H1 (cell line): ENCODE measurements at regions not wholly inside any gene's neighbourhood (a gene's known extent, or its start where the extent isn't known, plus 50 kb on each side); places are given as distances from the start of the nearest gene placed in this dataset.

Experiments
- CTCF ChIA-PET: fragments of 300-600 bp; sonication (Branson Sonifier 250); formaldehyde crosslinking; loops from one replicate; lab custom pipeline; 2021; ENCODE audit not compliant: partially characterized antibody; lab: Charles Lee
- POLR2A ChIA-PET: fragments of 300-600 bp; sonication (Branson Sonifier 250); formaldehyde crosslinking; loops from one replicate; lab custom pipeline; 2021; ENCODE audit warnings: inconsistent platforms; ENCODE audit not compliant: partially characterized antibody; lab: Charles Lee
- DNase-seq, 2 experiments: peaks; one replicate each; pipeline versions ENCODE4 v3.0.0 to v3.0.0-alpha.2; 2010 to 2022; ENCODE audit warnings: low spot score in 2 of 2, low read depth in 1 of 2, mixed read lengths in 1 of 2
- FAIRE-seq: peaks from 2 replicates; lab custom pipeline; 2011; peaks lifted over from hg19 to GRCh38; lab: Jason Lieb, UNC
- H2AFZ ChIP-seq: 2 replicates; pipeline ENCODE4 v1.8.1; 2012; ENCODE audit warnings: low read length, inconsistent platforms
- H2AK5ac ChIP-seq: 2 replicates; pipeline ENCODE4 v1.6.1; 2013; ENCODE audit warnings: low read depth, low read length
- H2BK120ac ChIP-seq: replicated peaks from 2 replicates; pipeline ENCODE3; 2013; ENCODE audit warnings: low read depth, low read length, inconsistent platforms
- H2BK12ac ChIP-seq: 2 replicates; pipeline ENCODE4 v1.6.1; 2013; ENCODE audit warnings: low read depth, low read length
- H2BK15ac ChIP-seq: 2 replicates; pipeline ENCODE4 v1.6.1; 2013; ENCODE audit warnings: low read length
- H2BK20ac ChIP-seq: 2 replicates; pipeline ENCODE4 v1.6.1; 2013; ENCODE audit warnings: low read length
- H2BK5ac ChIP-seq: 2 replicates; pipeline ENCODE4 v1.6.1; 2013; ENCODE audit warnings: low read depth, low read length
- H3K14ac ChIP-seq: 2 replicates; pipeline ENCODE4 v1.6.1; 2013; ENCODE audit warnings: inconsistent platforms; ENCODE audit not compliant: insufficient read length
- H3K18ac ChIP-seq: 2 replicates; pipeline ENCODE4 v1.6.1; 2013; ENCODE audit warnings: low read length; ENCODE audit errors: extremely low read depth
- H3K23ac ChIP-seq: 2 replicates; pipeline ENCODE4 v1.6.1; 2013; ENCODE audit warnings: inconsistent platforms; ENCODE audit not compliant: insufficient read length
- H3K23me2 ChIP-seq: 2 replicates; pipeline ENCODE4 v1.6.1; 2013; ENCODE audit warnings: low read depth, low read length
- H3K27ac ChIP-seq: 2 replicates; pipeline ENCODE4 v1.6.1; 2011; ENCODE audit warnings: low read depth, low read length, inconsistent platforms
- H3K27me3 ChIP-seq, 4 experiments: replicated peaks in 1 of 4; 1 replicate in 1 of 4; 2 replicates in 3 of 4; pipeline versions ENCODE4 v1.6.1 to v1.8.1; 2011 to 2013; ENCODE audit warnings: low read length in 3 of 4, mild to moderate bottlenecking in 3 of 4, inconsistent platforms in 2 of 4, mixed read lengths in 2 of 4, moderate library complexity in 1 of 4; ENCODE audit not compliant: control insufficient read depth in 3 of 4, insufficient read depth in 3 of 4; ENCODE audit errors: extremely low read depth in 1 of 4
- H3K36me3 ChIP-seq, 4 experiments: 2 replicates each; pipeline versions ENCODE4 v1.6.1 to v1.8.1; 2011 to 2013; ENCODE audit warnings: mild to moderate bottlenecking in 4 of 4, low read length in 3 of 4, moderate library complexity in 2 of 4, control low read depth in 1 of 4, inconsistent platforms in 1 of 4; ENCODE audit not compliant: insufficient read depth in 4 of 4, control insufficient read depth in 2 of 4
- H3K4ac ChIP-seq: replicated peaks from 2 replicates; pipeline ENCODE3; 2013; ENCODE audit warnings: low read length, low read depth, mixed read lengths, inconsistent platforms; ENCODE audit not compliant: insufficient read length
- H3K4me1 ChIP-seq, 4 experiments: replicated peaks in 1 of 4; 1 replicate in 1 of 4; 2 replicates in 3 of 4; pipeline versions ENCODE4 v1.6.1 to v1.8.1; 2011 to 2013; ENCODE audit warnings: low read length in 3 of 4, inconsistent platforms in 2 of 4, mixed read lengths in 1 of 4; ENCODE audit not compliant: insufficient read depth in 4 of 4, control insufficient read depth in 3 of 4
- H3K4me2 ChIP-seq, 2 experiments: 2 replicates each; pipeline versions ENCODE4 v1.6.1 to v1.8.1; 2011 to 2013; ENCODE audit warnings: low read depth in 2 of 2, low read length in 2 of 2, control low read depth in 1 of 2, inconsistent platforms in 1 of 2, mild to moderate bottlenecking in 1 of 2; ENCODE audit not compliant: insufficient read depth in 1 of 2
- H3K4me3 ChIP-seq, 4 experiments: fragments of 200-600, 300-600 bp in 1 of 4; sonication (generic), shearing (Covaris generic), sonication (Bioruptor Twin) in 1 of 4; 2 replicates each; pipeline versions ENCODE4 v1.5.1 to v1.8.1; 2011 to 2016; ENCODE audit warnings: low read length in 4 of 4, low read depth in 3 of 4, control low read depth in 2 of 4, inconsistent platforms in 2 of 4, mild to moderate bottlenecking in 2 of 4, mixed read lengths in 1 of 4, moderate library complexity in 1 of 4; ENCODE audit not compliant: insufficient read depth in 2 of 4; ENCODE audit errors: extremely low read depth in 1 of 4
- H3K56ac ChIP-seq: replicated peaks from 2 replicates; pipeline ENCODE3; 2013; ENCODE audit warnings: low read depth, mild to moderate bottlenecking, mixed read lengths, low read length, inconsistent platforms; ENCODE audit not compliant: insufficient read length
- H3K79me1 ChIP-seq: 2 replicates; pipeline ENCODE4 v1.6.1; 2013; ENCODE audit warnings: low read depth, low read length, control low read depth
- H3K79me2 ChIP-seq, 2 experiments: 2 replicates each; pipeline versions ENCODE4 v1.6.1 to v1.8.1; 2012 to 2013; ENCODE audit warnings: low read length in 2 of 2, mild to moderate bottlenecking in 2 of 2, inconsistent platforms in 1 of 2; ENCODE audit not compliant: insufficient read depth in 2 of 2, control insufficient read depth in 1 of 2
- H3K9ac ChIP-seq, 4 experiments: replicated peaks in 1 of 4; 1 replicate in 1 of 4; 2 replicates in 3 of 4; pipeline versions ENCODE4 v1.6.1 to v1.8.1; 2011 to 2013; ENCODE audit warnings: low read depth in 3 of 4, low read length in 3 of 4, control low read depth in 2 of 4, mild to moderate bottlenecking in 2 of 4, moderate library complexity in 2 of 4, inconsistent platforms in 1 of 4; ENCODE audit errors: extremely low read depth in 1 of 4
- H3K9me3 ChIP-seq, 2 experiments: 2 replicates each; pipeline versions ENCODE4 v1.6.1 to v1.8.1; 2012 to 2013; ENCODE audit warnings: mild to moderate bottlenecking in 2 of 2, moderate library complexity in 2 of 2, control low read depth in 1 of 2, inconsistent platforms in 1 of 2, low read depth in 1 of 2, low read length in 1 of 2, mixed read lengths in 1 of 2; ENCODE audit not compliant: insufficient read depth in 2 of 2
- H4K20me1 ChIP-seq, 2 experiments: replicated peaks in 1 of 2; 2 replicates each; pipeline versions ENCODE3 to v1.8.1; 2011 to 2013; ENCODE audit warnings: inconsistent platforms in 2 of 2, low read length in 2 of 2, mild to moderate bottlenecking in 1 of 2; ENCODE audit not compliant: insufficient read depth in 2 of 2, control insufficient read depth in 1 of 2
- H4K5ac ChIP-seq: 2 replicates; pipeline ENCODE4 v1.6.1; 2013; ENCODE audit warnings: low read length, low read depth, mixed read lengths, inconsistent platforms; ENCODE audit not compliant: insufficient read length
- H4K8ac ChIP-seq: 2 replicates; pipeline ENCODE4 v1.8.0; 2013; ENCODE audit warnings: mild to moderate bottlenecking, moderate library complexity, low read length, inconsistent platforms; ENCODE audit not compliant: insufficient read depth; ENCODE audit errors: extremely low read depth
- H4K91ac ChIP-seq: replicated peaks from 2 replicates; pipeline ENCODE3; 2013; ENCODE audit warnings: low read length, mixed read lengths, inconsistent platforms; ENCODE audit not compliant: insufficient read length
- BCL11A ChIP-seq, 2 experiments: IDR thresholded peaks; one replicate each; pipeline ENCODE4 v1.6.1; 2011; ENCODE audit warnings: low read depth in 2 of 2, low read length in 2 of 2, mild to moderate bottlenecking in 2 of 2
- CBX5 ChIP-seq: fragments of 300-800, 300-1000 bp; sonication (generic); IDR thresholded peaks from 2 replicates; pipeline ENCODE4 v1.7.1; 2016; ENCODE audit warnings: antibody characterized with exemption, low read length, low read depth
- CBX8 ChIP-seq: fragments of 300-800, 300-1000 bp; sonication (generic); IDR thresholded peaks from 2 replicates; pipeline ENCODE4 v1.7.1; 2016; ENCODE audit warnings: low read depth, low read length, borderline replicate concordance
- CHD2 ChIP-seq: IDR thresholded peaks from 2 replicates; pipeline ENCODE4 v1.6.1; 2012; ENCODE audit warnings: low read length, improper control_type of control experiment
- HDAC2 ChIP-seq, 2 experiments: fragments of 300-600 bp in 1 of 2; sonication (generic) in 1 of 2; IDR thresholded peaks; 2 replicates each; pipeline ENCODE4 v1.6.1; 2011 to 2012; ENCODE audit warnings: low read depth in 2 of 2, low read length in 2 of 2, mild to moderate bottlenecking in 2 of 2, moderate library complexity in 2 of 2, borderline replicate concordance in 1 of 2, inconsistent platforms in 1 of 2
- KDM5A ChIP-seq: fragments of 200-600 bp; IDR thresholded peaks from 2 replicates; pipeline ENCODE4 v1.7.1; 2012; ENCODE audit warnings: mild to moderate bottlenecking, low read length, inconsistent platforms, mixed read lengths
- SUZ12 ChIP-seq: fragments of 200-600 bp; sonication (generic); IDR thresholded peaks from 2 replicates; pipeline ENCODE4 v1.6.1; 2012; ENCODE audit warnings: mild to moderate bottlenecking, inconsistent platforms, low read length, moderate library complexity, mixed read lengths
- WGBS, 2 experiments: shearing (Covaris generic) in 1 of 2; methylation state at CpG; one replicate each; pipeline versions ENCODE4 v1.1.6 to v1.1.7; 2013 to 2015; ENCODE audit warnings: low lambda C conversion rate in 2 of 2, mixed read lengths in 2 of 2, inconsistent platforms in 1 of 2, low coverage in 1 of 2, missing lambda C conversion rate in 1 of 2; ENCODE audit not compliant: insufficient replicate concordance in 2 of 2, insufficient coverage in 1 of 2, insufficient read length in 1 of 2; ENCODE audit errors: extremely low coverage in 1 of 2, missing lambda C conversion rate in 1 of 2; 5-methylcytosine and 5-hydroxymethylcytosine counted together

DNA sequence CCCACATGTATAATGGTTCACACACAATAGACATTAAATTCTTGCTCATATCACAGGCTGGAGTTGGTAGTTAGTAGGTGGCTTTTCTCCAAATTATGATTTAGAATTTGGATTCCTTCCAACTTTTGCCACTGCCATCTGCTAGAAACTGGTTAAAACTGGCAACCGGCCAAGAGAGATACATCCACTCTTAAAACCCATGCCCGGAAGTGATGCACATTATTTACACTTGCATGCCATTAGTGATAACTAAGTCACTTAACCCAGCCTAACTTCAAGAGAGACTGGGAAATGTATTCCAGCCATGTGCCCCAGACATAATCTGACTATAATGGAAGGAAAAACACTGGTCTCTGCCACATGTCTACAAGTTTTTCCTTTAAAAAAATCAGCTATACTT lies 395.7 kb upstream of the SEMA6A start:
- Histone ChIP-seq H3K79me2 (no peaks in the 10 kb centered on the region), H3K4me3 (no peak overlapping the region), H4K5ac (no peak overlapping the region), H3K27ac (no peak overlapping the region), H2AK5ac (no peak overlapping the region), H3K18ac (no peak overlapping the region), H2BK12ac (no peak overlapping the region), H3K9me3 (no peaks in the 10 kb centered on the region; a peak in 1 of 4 replicates), H2BK20ac (no peak overlapping the region), H3K36me3 (peaks cover 0 to 3% (median 0%) of the 10 kb centered on the region in 4 experiments; a peak in 1 of 8 replicates), H3K79me1 (no peaks in the 10 kb centered on the region), H3K4ac (no peak overlapping the region), H2BK5ac (no peak overlapping the region), H2BK15ac (no peak overlapping the region), H2BK120ac (no peak overlapping the region), H3K27me3 (no peaks in the 10 kb centered on the region), H3K4me2 (no peak overlapping the region), H3K23ac (no peak overlapping the region), H3K14ac (no peak overlapping the region), H3K9ac (no peak overlapping the region), H4K8ac (no peak overlapping the region), H3K23me2 (no peaks in the 10 kb centered on the region), H2AFZ (no peak overlapping the region)
- CTCF ChIA-PET = no interaction called here
- DNase-seq (no peak), FAIRE-seq (no peak)
- 93% methylated on average over 2 of the region's 2 CpGs; no CpG with 5 or more reads in 1 of the 2 experiments for WGBS, 2 experiments
- no peak for TF ChIP-seq KDM5A
- TF ChIP-seq CHD2 = no peak
- TF ChIP-seq BCL11A (IDR thresholded peaks at IDR 0.05; ENCODE audit: low read depth in 2 of 2, low read length in 2 of 2) = no peak
- TF ChIP-seq SUZ12 = no peak
- TF ChIP-seq CBX8 = no peak
- no peak for TF ChIP-seq CBX5
- no peak for TF ChIP-seq HDAC2 (IDR thresholded peaks at IDR 0.05; ENCODE audit: borderline replicate concordance in 1 of 2, low read depth in 2 of 2, low read length in 2 of 2)
- TF ChIP-seq, all 59 proteins: peak for 0
- Histone ChIP-seq H3K4me1 (peaks cover 0 to 3% (median 0%) of the 10 kb centered on the region in 4 experiments; a peak in 1 of 7 replicates), H3K56ac (no peak overlapping the region), H4K20me1 (no peaks in the 10 kb centered on the region), H4K91ac (no peak overlapping the region)
- POLR2A ChIA-PET = no interaction called here
